ENCODE measurements at regions not wholly inside any gene's neighbourhood (a gene's known extent, or its start where the extent isn't known, plus 50 kb on each side); places are given as distances from the start of the nearest gene placed in this dataset.

DNA sequence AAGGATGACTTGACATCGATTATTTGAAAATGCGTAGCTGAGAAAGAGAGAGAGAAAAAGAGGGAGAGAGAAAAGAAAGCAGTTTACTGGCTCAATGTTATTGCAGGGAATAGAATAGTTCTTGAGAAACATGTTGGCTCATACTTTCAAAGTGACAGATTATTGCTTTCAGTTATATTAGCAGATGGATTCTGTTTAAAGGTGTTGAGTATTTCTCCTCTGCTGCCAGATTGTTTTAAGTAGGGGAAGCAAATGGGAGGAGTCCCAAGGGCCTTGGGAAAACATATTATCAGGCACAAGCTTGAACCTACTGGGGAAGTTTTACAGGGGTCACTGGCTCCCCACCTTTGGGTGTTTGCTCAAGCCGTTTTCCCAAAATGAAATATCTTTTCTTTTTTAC is 203.8 kb upstream of the SRRM4 start:
- Histone ChIP-seq H3K4me2 (ENCODE audit: extremely low read depth, insufficient read depth, low read length) (no peak overlapping the region), H3K4me3 (replicated peaks in 1 of 4; ENCODE audit: control extremely low read depth in 1 of 4, insufficient read depth in 1 of 4, low read depth in 3 of 4, low read length in 4 of 4) (no peak overlapping the region), H3K79me2 (ENCODE audit: control insufficient read depth, insufficient read depth, low read length) (no peaks in the 10 kb centered on the region), H3K9me3 (ENCODE audit: control insufficient read depth, insufficient read depth, low read depth, low read length) (no peaks in the 10 kb centered on the region), H2AFZ (ENCODE audit: low read length) (no peak overlapping the region), H3K9ac (ENCODE audit: insufficient read depth, low read length) (no peak overlapping the region), H3K27ac (ENCODE audit: insufficient read depth, low read length) (no peak overlapping the region), H3K4me1 (ENCODE audit: control insufficient read depth, extremely low read depth, insufficient read depth, low read length) (no peaks in the 10 kb centered on the region), H4K20me1 (ENCODE audit: control insufficient read depth, extremely low read depth, insufficient read depth, low read length) (no peaks in the 10 kb centered on the region), H3K36me3 (ENCODE audit: control insufficient read depth, insufficient read depth, low read length) (no peaks in the 10 kb centered on the region), H3K27me3 (ENCODE audit: control insufficient read depth, insufficient read depth, low read length) (no peaks in the 10 kb centered on the region)
- TF ChIP-seq CTCF (conservative IDR thresholded peaks at IDR 0.05 in 1 of 2, IDR thresholded peaks at IDR 0.05 in 1 of 2; ENCODE audit: low read depth in 1 of 2, low read length in 2 of 2) (no peak), EZH2 (IDR thresholded peaks at IDR 0.05; ENCODE audit: low read length, missing control alignments) (no peak)
- no peak for DNase-seq (ENCODE audit: low read depth in 2 of 2)

DNA sequence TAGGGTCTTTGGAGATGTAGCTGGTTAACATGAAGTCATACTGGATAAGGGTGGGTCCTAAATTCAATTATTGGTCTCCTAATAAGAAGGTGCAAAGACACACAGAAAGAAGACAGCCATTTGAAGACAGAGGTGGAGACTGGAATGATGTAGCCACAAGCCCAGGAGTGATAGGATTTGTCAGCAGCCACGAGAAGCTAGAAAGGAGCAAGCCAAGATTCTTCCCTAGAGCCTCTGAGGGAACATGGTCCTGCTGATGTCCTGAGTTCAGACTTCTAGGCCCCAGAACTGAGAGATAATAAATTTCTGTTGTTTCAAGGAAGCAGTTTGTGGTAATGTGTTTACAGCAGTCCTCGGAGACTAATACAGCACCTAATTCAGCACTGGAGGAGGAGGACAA is 203.3 kb upstream of the SRRM4 start:
- DNase-seq (ENCODE audit: low read depth in 2 of 2) = no peak
- Histone ChIP-seq H3K36me3 (ENCODE audit: control insufficient read depth, insufficient read depth, low read length) (no peaks in the 10 kb centered on the region), H3K9ac (ENCODE audit: insufficient read depth, low read length) (no peak overlapping the region), H3K27me3 (ENCODE audit: control insufficient read depth, insufficient read depth, low read length) (no peaks in the 10 kb centered on the region), H3K79me2 (ENCODE audit: control insufficient read depth, insufficient read depth, low read length) (no peaks in the 10 kb centered on the region), H3K4me3 (replicated peaks in 1 of 4; ENCODE audit: control extremely low read depth in 1 of 4, insufficient read depth in 1 of 4, low read depth in 3 of 4, low read length in 4 of 4) (no peak overlapping the region), H2AFZ (ENCODE audit: low read length) (no peak overlapping the region), H3K27ac (ENCODE audit: insufficient read depth, low read length) (no peak overlapping the region), H3K9me3 (ENCODE audit: control insufficient read depth, insufficient read depth, low read depth, low read length) (no peaks in the 10 kb centered on the region), H3K4me2 (ENCODE audit: extremely low read depth, insufficient read depth, low read length) (no peak overlapping the region), H3K4me1 (ENCODE audit: control insufficient read depth, extremely low read depth, insufficient read depth, low read length) (no peaks in the 10 kb centered on the region), H4K20me1 (ENCODE audit: control insufficient read depth, extremely low read depth, insufficient read depth, low read length) (no peaks in the 10 kb centered on the region)
- no peak for TF ChIP-seq CTCF (conservative IDR thresholded peaks at IDR 0.05 in 1 of 2, IDR thresholded peaks at IDR 0.05 in 1 of 2; ENCODE audit: low read depth in 1 of 2, low read length in 2 of 2)
- no peak for TF ChIP-seq EZH2 (IDR thresholded peaks at IDR 0.05; ENCODE audit: low read length, missing control alignments)

DNA sequence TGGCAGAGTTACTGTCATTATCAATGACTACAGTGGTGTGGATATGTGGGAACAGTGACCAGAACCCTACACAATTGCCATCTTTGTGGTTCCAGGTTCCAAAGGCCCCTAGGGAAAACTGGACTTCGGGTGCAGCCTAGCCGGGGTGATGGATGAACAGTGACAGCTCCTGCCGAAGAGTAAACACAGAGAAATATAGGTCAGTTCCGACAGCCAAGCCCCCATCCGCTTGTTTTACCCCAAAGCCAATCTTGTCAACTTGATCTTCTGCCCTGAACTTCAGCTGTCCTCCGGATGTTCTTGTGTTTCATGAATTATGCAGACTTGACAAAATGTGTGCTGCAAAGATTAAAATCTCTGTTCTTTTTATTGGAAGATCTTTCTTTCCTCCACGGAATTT is 200.4 kb upstream of the SRRM4 start:
- TF ChIP-seq CTCF (conservative IDR thresholded peaks at IDR 0.05 in 1 of 2, IDR thresholded peaks at IDR 0.05 in 1 of 2; ENCODE audit: low read depth in 1 of 2, low read length in 2 of 2) (no peak), EZH2 (IDR thresholded peaks at IDR 0.05; ENCODE audit: low read length, missing control alignments) (no peak)
- Histone ChIP-seq H3K36me3 (ENCODE audit: control insufficient read depth, insufficient read depth, low read length) (no peaks in the 10 kb centered on the region), H3K27ac (ENCODE audit: insufficient read depth, low read length) (no peak overlapping the region), H3K27me3 (ENCODE audit: control insufficient read depth, insufficient read depth, low read length) (no peaks in the 10 kb centered on the region), H2AFZ (ENCODE audit: low read length) (no peak overlapping the region), H3K9ac (ENCODE audit: insufficient read depth, low read length) (no peak overlapping the region), H3K4me1 (ENCODE audit: control insufficient read depth, extremely low read depth, insufficient read depth, low read length) (no peaks in the 10 kb centered on the region), H3K79me2 (ENCODE audit: control insufficient read depth, insufficient read depth, low read length) (no peaks in the 10 kb centered on the region), H4K20me1 (ENCODE audit: control insufficient read depth, extremely low read depth, insufficient read depth, low read length) (no peaks in the 10 kb centered on the region), H3K4me2 (ENCODE audit: extremely low read depth, insufficient read depth, low read length) (no peak overlapping the region), H3K4me3 (replicated peaks in 1 of 4; ENCODE audit: control extremely low read depth in 1 of 4, insufficient read depth in 1 of 4, low read depth in 3 of 4, low read length in 4 of 4) (no peak overlapping the region), H3K9me3 (ENCODE audit: control insufficient read depth, insufficient read depth, low read depth, low read length) (no peaks in the 10 kb centered on the region)
- no peak for DNase-seq (ENCODE audit: low read depth in 2 of 2)
